HG02884 (cell line): ENCODE measurements at regions not wholly inside any gene's neighbourhood (a gene's known extent, or its start where the extent isn't known, plus 50 kb on each side); places are given as distances from the start of the nearest gene placed in this dataset.

Source experiments
- ATAC-seq: cut with Tn5 transposase; IDR thresholded peaks from one replicate; pipeline ENCODE4 v1.9.1; 2021; ENCODE audit warnings: mild to moderate bottlenecking, moderate library complexity; ENCODE audit not compliant: unreplicated experiment

DNA sequence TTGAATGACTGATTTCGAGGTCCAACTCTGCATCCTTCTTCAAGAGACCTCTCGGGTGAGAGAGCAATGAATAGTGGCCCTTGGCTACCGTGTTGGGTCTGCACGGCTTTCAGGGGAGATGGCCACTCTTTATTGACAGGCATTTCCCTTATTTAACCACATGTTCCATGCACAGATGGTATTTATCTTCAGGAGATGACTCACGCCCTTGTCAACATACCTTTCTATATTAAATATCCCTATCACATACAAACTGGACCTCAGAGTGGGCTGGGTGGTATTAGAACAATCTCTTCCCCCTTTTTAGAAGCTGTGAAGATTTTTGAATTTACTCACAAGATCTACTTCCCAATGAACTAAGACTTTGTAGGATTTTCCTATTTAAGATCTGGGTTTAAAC is 109.6 kb upstream of the CDC42EP3 start:
- no peak for ATAC-seq

DNA sequence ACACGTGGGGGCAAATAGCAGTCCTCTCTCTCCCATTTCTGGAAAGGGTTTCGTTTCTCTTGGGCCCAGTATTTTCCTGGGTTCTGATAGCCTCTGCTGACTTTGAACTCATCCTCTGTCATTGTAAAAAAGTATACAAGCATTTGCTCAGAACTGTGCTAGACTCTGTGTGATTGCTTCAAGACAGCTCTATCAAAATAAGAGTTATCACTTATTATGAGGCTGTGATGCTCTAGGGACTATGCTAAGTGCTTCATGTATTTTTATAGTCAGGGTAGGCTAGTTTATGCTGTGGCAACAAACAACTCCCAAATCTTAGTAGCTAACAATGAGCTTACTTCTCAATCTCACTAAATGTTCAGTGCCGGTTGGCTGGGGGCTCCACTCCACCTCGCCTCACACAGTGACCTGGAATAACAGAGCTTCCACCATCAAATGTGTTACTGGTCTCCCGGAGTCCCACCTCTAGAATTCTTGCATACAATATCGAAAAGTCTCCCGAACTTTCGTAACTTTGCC is 110.8 kb upstream of the CDC42EP3 start:
- ATAC-seq: no peak

DNA sequence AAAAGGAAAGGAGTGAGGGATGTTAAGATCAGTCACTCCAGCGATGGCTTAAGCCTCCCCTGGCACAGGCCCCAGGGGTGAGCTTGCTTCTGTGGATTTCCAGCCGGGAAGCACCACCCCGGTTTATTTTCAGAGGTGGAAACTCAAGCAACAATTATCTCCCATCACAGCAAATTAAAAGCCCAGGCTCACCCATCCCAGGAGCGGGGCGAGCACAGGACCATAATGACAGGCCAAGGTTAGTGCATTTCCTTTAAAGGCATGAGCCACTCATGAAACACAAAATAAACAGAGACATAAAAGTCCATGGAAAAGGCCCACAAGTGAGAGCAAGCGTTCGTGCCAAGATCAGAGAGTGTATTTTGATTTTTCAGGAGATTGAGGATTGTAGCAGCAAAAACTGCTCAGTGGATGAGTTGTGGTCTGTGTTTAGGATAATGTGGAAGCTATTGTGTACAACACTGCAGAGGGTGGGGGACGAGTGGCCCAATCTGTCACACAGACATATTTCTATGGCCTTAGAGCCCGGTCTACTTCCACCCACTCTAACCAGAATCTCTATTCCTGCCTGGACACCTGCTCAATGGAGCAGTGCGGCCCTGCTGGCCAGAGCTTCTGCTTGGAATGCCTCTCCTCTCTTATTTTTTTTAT is 111.4 kb upstream of the CDC42EP3 start:
- ATAC-seq: no peak

DNA sequence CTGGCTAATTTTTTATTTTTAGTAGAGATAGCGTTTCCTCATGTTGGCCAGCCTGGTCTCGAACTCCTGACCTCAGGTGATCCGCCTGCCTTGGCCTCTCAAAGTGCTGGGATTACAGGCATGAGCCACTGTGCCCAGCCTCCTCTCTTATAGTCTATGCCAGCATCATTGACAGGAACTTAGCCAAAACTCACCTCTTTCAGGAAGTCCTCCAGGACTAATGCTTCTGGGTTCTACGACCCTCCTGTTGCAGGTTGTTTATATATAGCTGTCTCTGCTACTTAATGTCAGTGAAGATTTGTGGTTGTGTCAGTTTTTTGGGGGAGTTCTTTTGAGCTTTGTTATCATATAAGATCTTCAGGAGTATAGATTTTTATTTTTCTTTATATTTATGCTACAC is 112.1 kb upstream of the CDC42EP3 start:
- no peak for ATAC-seq

DNA sequence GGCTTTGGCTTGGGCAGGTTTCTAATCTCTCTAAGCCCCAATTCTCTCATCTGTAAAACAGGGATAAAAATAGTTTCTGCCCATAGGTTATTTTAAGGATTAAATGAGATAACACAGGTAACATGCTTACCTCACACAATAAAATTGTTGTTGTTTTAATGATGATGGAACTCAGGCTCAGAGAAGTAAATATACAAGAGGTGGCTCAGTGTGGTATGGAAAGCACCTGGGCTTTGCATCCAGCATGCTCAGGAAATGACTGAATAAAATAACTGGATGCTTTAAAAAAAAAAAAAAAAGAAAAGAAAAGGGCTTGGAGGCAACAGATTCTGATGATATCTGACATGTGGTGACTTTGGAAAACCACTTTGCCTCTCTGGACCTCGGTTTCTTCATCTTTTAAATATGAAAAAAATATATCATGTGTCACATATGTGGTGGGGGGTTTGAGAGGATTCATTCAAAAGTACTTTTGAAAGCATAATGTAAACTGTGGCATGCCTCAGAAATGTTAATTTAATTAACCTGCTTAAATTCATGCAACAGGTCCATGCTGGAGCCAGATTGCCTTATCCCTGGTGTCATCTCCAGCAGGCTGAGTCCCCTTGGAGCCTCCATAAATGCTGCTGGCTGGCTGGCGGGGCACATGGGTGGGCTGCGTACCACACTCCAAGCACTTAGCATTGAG is 112.8 kb upstream of the CDC42EP3 start:
- no peak for ATAC-seq

DNA sequence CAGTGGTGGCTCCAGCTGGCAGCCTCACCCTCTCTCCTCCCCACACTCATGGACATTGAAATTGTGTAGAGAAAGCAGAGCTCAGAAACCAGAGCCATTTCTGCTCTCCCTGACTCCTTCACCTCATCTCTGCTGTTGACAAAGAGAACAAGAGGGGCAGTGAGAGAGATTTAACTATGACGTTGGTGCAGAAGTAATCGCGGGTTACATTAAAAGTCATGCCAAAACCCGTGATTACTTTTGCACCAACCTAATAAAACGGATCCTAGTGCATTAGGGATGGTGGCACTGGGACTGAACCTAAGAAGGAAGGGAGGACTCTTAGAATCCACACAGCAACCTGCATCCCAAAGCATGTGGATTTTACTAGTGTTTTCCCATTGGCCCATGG is 113.3 kb upstream of the CDC42EP3 start:
- no peak for ATAC-seq

DNA sequence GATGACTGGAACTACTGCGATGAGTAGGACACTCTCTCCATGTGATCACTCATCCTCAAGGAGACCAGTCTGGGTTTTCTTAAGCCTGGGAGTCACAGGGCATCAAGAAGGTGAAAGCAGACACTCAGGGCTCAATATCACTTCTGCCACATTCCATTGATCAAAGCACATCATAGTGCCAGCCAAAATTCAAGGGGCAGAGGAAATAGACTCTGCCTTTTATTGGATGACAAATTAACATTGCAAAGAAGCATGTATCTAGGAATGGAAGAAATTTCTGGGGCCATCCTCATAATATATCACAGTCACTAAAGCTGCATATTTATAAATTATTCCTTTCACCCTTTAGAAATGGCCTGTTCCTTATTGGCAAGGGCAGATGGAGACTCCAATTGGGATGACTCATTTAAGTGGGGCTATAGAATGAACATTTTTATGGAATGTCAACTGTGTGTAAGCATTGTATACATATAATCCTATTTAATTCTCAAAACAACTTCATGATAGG is 114.8 kb upstream of the CDC42EP3 start:
- ATAC-seq: no peak

DNA sequence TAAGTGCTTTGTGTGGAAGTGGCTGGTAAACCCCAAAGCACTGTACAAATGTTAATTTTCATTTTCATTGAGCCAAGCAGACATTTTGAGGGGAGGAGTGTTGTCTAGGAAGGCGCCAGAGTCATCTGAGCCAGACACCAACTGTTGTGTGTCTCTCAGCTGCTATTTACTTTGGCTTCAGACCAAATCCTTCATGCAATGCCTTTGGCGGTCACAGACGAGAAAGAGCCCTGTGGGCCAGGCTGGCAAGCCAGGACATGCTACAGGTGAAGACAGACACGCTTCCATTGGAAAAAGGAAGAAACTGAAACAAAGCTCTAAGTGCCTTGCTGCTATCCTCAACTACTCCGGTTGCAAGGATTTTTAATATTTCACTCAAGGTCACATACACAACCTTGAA is 115.4 kb upstream of the CDC42EP3 start:
- no peak for ATAC-seq

DNA sequence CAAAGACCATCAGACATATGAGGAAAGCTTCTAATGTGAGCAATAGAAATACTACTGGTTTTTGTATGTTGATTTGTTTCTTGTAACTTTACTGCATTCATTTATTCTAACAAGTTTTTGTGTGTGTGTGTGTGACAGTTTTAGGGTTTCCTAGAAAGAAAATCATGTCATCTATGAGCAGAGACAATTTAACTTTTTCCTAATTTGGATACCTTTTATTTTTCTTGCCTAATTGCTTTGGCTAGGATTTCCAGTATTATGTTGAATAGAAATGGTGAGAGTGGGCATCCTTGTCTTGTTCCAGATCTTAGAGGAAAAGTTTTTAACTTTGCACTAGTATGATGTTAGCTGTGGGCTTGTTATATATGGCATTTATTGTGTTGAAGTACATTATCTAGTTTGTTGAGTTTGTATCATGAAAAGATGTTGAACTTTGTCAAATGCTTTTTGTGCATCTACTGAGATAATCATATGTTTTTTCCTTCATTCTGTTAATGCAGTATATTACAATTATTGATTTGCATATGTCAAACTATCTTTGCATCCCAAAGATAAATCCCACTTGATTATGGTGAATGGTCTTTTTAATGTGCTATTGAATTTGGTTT is 117.3 kb upstream of the CDC42EP3 start:
- ATAC-seq: no peak

DNA sequence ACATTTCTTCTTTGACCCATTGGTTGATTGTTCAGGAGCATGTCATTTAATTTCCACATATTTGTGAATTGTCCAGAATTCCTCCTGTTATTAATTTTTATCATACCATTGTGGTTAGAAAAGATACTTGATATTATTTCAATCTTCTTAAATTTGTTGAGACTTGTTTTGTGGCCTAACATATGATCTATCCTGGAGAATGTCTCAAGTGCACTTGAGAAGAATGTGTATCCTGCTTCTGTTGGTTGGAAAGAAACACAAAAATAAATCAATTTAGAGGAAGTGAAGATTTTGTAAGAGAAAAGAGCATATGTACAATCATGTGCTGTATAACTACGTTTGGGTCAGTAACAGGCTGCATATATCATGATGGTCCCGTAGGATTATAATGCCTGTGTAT is 118.6 kb upstream of the CDC42EP3 start:
- no peak for ATAC-seq

DNA sequence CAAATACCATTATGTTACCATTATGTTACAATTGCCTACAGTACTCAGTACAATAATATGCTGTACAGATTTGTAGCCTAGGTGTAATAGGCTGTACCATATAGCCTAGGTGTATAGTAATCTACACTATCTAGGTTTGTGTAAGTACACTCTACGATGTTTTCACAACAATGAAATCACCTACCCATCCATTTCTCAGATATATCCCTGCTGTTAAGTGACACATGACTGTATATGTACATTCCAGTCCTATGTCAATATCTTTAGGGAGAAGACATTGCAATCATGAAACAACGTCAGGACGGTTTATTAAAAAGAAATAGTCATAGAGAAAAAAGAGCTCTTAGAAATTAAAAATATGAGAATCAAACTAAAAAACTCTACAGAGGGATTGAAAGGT is 119.0 kb upstream of the CDC42EP3 start:
- ATAC-seq: no peak

DNA sequence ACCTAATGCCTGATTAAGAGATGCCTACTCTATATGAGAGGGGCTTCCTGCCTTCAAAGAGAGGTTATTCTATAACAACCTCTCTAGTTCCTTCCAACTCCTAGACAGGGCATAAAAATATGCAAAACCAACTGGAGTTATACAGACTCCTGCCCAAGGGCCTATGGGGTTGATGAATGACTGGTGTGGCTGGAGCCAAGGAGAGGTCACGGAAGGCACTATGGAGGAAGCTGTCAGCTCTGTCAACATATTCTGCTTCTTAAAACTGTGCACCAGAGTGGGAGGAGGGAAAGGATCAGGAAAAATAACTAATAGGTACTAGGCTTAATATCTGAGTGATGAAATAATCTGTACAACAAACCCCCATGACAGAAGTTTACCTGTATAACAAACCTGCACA is 120.9 kb upstream of the CDC42EP3 start:
- no peak for ATAC-seq

DNA sequence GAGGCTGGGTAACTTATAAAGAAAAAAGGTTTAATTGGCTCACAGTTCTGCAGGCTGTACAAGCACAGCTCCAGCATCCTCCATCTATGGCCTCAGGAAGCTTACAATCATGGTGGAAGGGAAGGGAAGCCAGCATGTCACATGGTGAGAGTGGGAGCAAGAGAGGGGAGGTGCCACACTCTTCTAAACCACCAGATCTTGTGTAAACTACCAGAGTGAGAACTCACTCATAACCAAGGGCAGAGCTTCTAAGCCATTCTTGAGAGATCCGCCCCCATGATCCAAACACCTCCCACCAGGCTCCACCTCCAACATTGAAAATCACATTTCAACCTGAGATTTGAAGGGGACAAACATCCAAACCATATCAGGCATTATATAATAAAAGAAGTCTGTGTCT is 121.6 kb upstream of the CDC42EP3 start:
- ATAC-seq: no peak

DNA sequence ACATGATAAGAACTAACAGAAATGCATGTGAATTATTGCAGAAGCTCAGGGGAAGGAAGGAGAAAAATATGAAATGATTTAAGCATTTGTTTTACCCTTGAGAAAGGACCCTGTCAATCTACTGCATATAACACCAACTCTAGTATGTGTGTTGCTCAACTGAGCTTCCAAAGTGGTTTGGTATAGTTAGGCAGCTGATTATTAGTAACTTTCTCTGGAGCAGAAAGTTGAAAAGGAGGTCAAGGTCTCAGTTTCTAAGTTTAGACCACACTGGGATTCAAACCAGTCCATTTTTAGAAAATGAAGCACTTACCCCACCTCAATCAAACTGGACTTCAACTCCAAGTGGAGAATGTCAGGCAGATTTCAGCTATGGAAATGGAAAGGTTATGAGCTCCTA is 123.3 kb upstream of the CDC42EP3 start:
- no peak for ATAC-seq

DNA sequence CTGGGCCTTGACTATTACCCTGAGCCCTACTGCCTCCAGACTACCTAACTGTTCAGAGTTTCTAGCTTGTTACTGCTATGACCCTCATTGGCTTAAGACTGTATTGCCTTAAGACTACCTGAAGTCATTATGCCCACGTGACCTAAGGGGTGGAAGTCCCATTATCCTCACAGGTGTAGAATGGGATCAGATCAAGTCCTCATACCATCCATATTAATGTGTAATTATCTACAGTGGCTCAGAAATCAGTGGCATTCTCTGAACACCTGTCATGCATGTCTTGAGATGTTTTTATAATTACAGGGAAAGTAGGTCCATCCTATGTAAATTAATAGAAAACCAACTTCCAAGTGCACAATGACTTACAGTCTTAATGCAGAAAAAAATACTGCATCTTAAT is 124.0 kb upstream of the CDC42EP3 start:
- no peak for ATAC-seq

DNA sequence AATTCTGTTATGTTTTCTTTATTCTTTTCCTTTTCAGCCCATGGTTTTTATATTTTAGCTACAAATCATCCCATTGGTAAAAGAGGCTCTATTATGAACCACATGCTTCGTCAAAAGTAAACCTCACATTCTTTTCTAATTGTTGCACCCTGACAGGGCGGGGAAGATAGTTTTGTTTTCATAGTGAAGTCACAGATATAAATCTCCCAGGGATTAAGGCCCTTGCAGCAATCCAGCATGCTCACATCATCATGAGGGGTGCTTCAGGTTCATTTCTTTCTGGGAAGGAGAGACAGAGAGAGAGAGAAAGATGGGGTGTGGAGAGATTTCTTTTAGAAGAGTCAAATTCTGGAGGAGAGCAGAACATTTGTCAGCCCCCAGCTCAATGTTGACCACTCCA is 124.5 kb upstream of the CDC42EP3 start:
- no peak for ATAC-seq

DNA sequence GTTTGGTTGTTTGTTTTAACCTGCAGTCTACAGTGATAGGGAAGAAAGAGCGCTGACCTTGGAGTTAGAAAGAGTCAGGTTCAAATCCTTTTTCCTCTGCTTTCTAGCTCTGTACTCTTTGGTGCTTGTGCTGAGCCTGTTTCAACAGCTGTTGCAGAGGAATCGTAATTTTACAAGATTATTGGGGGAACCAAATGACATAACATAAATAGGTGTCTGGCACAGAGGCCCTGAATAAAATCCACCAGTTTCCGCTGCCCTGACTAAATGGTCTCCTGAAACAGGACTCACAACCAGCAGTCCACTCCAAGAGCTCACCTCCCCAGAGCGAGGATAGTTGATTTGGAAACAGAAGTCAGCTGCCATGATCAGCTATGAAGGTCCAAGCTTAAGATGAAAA is 125.0 kb upstream of the CDC42EP3 start:
- ATAC-seq: no peak

DNA sequence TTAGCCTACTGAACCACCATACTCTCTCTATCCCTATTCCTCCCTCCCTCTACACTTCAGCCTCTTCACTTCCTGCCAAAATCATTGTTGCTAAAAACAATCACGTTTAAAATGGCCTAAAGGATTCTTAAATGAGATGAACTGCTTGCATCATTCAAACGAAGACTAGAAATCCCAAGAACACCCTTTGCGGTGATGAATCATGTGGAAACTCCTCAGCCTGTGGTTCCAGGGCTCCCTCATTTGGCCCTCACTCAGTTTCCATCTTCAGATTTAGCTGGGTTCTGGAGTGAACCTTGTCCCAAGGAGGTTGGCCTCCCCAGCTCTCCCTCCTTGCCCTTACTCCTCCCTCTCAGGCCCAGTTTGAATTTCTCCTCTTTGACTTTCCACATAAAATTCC is 125.6 kb upstream of the CDC42EP3 start:
- ATAC-seq: no peak

DNA sequence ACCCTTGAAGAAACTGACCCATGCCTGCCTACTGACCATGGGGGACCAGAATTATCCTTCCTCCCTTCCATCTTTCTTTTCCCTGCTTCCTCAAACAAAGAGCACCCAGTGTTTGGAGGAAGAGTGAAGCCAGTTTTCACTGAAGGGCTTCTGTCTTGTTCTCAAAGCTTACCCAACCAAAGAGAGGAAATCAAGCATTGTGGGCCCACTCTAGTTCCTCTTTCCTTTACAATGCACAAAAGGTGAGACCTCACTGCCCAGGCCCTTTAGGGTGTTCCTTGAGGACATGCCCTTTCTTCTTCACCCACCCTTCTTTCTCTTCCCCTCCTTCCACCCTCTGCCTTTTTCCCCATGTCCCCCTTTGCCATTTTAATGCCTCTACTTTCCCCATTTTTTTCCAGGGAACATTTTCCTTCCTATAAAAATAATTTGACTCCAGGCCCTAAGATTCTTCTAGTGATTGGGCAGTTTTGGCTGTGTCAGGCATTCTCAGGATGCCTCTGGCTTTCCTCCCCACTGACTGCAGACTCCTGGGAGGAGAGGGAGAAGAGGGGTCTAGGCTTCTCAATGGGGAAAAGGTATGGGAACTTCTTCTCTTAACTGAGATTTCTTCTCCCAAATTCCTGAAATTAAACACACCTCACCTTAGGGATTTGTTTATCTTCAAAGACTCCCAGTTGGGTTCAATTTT is 126.6 kb upstream of the RMDN2 start:
- no peak for ATAC-seq

DNA sequence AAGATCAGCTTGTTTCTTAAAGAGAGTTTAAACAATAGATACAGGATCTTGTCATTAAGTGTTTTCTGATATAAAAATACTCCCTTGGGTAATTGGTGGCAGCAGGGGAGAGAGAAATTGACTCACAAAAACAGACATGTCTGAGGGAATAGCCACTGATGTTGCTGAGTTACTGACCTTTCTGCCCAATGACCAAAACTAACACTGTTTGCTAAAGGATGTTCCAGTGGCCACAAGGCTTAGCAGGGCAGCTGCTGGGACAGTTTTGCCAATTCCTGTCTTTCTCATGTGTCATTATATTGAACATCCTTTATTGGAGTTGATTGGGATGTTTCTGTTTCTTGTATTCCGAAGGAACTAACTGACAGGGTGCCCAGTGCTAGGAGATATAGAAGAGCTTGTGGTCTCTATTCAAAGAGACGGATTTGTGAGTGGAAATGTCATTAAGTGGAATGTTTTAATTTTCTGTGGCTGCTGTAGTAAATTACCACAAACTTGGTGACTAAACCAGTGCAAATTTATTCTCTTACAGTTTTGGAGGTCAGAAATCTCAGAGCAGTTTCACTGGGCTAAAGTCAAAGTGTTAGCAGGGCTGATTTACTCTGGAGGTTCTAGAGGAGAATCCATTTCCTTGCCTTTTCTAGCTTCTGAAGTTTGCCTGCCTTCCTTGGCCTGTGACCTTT is 124.8 kb upstream of the RMDN2 start:
- no peak for ATAC-seq

DNA sequence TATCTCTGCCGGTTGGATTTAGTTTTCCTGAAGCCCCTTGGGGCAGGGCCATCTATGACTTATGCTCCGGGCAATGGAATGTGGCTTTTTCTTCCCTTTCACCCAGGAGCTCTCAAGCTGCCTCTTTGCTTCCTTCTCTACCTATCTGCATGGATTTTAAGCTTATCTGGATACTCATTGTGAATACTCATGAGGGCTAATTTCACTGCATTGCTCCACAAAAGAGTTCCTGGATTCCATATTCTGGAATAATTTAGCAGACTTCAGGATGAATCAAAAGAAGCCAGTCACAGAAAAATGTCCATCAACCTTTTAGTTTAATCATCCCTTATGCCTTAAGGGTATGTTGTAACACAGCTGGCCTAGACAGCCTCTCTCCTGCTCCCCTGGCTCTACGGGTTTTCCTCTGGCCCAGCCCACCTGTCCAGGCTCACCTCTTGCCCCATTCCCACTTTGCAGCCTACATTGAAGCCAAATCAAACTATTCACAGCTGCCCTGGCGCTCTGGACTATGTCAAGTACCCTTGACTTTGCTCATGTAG is 122.8 kb upstream of the RMDN2 start:
- ATAC-seq: no peak
